Kidney epithelial cell (primary cell): ENCODE measurements at regions not wholly inside any gene's neighbourhood (a gene's known extent, or its start where the extent isn't known, plus 50 kb on each side); places are given as distances from the start of the nearest gene placed in this dataset.
"Not testable (repeated sequence)": the region's sequence is repeated elsewhere in the genome, so short reads cannot be mapped to it uniquely, and the experiment has no call there.

ENCODE experiments used
- DNase-seq: peaks from one replicate; pipeline ENCODE4 v3.0.0-alpha.2; 2010; ENCODE audit warnings: low read depth
- H3K27me3 ChIP-seq: 2 replicates; pipeline ENCODE4 v1.6.0; 2011; ENCODE audit warnings: low read length; ENCODE audit not compliant: control insufficient read depth, insufficient read depth
- H3K36me3 ChIP-seq: 2 replicates; pipeline ENCODE4 v1.5.1; 2011; ENCODE audit warnings: low read length; ENCODE audit not compliant: control insufficient read depth, insufficient read depth
- H3K4me3 ChIP-seq: 2 replicates; pipeline ENCODE4 v1.5.1; 2011; ENCODE audit warnings: low read depth, mild to moderate bottlenecking, control low read depth, low read length
- TF ChIP-seq, protein P1 (sequence below): IDR thresholded peaks from 2 replicates; pipeline ENCODE4 v1.5.1; 2011; ENCODE audit warnings: mild to moderate bottlenecking, moderate library complexity, low read length, control low read depth, inconsistent platforms; ENCODE audit not compliant: insufficient read depth, poor library complexity, severe bottlenecking

DNA sequence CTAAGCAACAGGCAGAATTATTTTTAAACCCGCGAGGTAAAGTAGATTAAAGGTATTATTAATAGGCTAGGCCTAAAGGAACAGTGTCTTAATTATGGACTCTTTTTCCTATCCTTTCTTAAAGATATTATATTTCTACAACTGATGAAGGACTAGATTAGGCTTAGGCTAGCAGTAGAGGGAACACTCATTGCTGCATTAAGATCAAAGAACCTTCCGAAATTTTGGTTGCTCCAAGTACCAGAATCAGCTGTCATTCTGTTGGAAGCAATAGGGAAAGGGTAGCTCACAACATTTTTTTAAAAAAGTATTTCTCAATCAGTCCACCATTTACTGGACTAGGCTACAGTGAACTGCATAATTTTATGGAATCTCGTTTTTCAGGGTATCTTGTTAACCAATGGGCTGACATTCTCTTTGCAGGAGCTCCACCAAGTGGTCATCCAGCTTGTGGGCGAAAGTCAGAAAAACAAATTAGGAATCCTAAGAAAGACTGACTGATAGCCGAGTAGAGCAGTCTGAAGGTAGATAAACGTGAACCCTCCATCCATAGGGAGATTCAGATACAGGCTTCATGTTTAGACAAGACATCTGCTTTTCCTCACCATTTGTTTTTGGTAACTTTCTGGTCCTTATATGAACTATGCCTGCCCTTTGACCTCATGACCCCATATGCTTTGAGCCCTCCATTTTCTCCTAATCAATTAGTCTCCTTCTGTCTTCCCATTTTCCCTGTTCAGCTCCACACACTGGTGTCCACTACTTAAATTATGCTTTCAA is 103.6 kb upstream of the CHD1 start:
- no peak overlapping the region for H3K4me3 ChIP-seq

DNA sequence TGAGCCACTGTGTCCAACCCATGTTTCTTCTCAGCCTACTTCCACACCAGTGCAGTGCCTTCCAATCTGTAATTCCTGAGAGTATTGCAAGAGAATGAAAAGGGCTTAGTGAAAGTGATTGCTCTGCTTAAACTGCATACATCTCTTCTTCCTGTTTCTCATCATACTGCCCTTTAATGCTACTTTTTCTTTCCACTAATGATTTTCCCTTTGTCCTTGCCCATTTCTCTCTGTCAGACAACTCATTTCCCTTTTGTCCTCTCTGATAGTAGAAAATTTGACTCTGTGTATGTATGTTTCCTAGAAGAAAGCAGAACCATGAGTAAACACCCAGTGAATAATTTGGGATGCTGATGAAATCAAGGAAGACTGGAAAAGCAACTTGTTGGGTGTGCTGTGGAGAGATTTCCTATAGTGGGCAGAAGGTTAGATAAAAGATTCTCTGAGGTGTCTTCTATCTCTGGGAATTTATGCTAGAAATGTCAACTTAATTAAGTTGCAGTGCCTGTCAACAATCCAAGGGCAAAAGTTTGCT is 102.2 kb upstream of the CHD1 start:
- Histone ChIP-seq H3K4me3 (no peak overlapping the region), H3K36me3 (no peaks in the 10 kb centered on the region), H3K27me3 (no peaks in the 10 kb centered on the region)
- no peak for DNase-seq
- TF ChIP-seq, protein P1, sequence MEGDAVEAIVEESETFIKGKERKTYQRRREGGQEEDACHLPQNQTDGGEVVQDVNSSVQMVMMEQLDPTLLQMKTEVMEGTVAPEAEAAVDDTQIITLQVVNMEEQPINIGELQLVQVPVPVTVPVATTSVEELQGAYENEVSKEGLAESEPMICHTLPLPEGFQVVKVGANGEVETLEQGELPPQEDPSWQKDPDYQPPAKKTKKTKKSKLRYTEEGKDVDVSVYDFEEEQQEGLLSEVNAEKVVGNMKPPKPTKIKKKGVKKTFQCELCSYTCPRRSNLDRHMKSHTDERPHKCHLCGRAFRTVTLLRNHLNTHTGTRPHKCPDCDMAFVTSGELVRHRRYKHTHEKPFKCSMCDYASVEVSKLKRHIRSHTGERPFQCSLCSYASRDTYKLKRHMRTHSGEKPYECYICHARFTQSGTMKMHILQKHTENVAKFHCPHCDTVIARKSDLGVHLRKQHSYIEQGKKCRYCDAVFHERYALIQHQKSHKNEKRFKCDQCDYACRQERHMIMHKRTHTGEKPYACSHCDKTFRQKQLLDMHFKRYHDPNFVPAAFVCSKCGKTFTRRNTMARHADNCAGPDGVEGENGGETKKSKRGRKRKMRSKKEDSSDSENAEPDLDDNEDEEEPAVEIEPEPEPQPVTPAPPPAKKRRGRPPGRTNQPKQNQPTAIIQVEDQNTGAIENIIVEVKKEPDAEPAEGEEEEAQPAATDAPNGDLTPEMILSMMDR = no peak

More for the DNA sequence above, 103.6 kb upstream of the CHD1 start:
- H3K27me3 ChIP-seq = no peaks in the 10 kb centered on the region
- H3K36me3 ChIP-seq = no peaks in the 10 kb centered on the region
- DNase-seq = peak; percentile 38
- TF ChIP-seq, protein P1 = peak; percentile 76

DNA sequence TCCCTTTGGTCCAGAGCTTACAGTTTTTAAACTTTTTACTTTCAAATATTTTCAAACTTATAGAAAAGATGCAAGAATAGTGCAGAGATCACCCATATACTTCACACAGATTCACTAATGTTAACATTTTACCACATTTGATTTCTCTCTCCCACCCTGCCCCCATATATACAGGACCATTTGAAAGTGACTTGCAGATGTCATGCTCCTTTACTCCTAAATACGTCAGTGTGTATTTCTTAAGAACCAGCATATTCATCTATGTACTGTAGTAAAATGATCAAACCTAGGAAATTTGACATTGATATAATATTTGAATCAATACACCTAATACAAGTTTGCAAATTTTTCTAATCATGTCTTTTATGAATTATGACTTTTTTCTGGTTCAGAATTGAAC is 100.4 kb upstream of the CHD1 start:
- Histone ChIP-seq H3K27me3 (no peaks in the 10 kb centered on the region), H3K4me3 (no peak overlapping the region), H3K36me3 (no peaks in the 10 kb centered on the region)
- TF ChIP-seq, protein P1 = no peak
- DNase-seq = no peak

DNA sequence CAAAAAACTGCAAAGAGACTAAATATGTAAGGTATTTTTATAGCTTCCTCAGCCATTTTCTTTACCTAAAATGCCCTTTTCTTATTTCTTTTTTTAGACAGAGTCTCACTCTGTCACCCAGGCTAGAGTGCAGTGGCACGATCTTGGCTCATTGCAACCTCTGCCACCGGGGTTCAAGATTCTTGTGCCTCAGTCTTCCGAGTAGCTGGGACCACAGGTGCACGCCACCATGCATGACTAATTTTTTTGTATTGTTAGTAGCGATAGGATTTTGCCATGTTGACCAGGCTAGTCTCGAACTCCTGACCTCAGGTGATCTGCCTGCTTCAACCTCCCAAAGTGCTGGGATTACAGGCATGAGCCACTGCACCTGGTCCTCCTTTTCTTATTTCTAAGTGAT is 99.4 kb upstream of the CHD1 start:
- not testable (repeated sequence) for H3K4me3 ChIP-seq, H3K36me3 ChIP-seq, DNase-seq, H3K27me3 ChIP-seq

DNA sequence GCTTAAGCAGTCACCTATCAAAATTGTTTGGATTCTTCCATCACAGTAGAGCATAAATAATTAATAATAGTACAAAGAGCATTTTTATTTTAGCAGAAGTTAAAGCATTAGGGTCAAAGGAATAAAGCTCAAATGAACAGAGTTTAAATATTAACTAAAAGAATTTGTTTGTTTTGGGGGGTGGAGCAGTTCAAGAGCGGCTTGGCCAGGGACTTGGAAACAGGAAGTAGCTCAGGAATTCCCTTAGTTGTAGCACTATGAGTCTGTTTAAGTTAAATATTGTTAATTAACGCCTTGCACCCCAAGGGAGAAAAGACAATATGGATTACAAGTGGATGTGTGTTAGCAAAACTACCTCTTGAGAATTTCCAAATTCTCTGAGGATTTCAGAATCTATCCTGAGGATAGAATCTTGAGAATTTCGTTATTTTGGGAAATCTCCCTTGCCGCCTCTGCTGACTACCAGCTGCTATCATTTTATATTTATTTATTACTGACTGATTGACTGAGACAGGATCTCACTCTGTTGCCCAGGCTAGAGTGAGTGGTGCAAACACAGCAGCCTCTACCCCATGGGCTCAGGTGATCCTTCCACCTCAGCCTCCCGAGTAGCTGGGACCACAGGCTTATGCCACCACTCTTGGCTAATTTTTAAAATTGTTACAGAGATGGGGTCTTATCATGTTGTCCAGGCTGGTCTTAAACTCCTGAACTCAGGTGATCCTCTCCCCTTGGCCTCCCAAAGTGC is 96.7 kb upstream of the CHD1 start:
- Histone ChIP-seq H3K4me3 (no peak overlapping the region), H3K27me3 (no peaks in the 10 kb centered on the region), H3K36me3 (no peaks in the 10 kb centered on the region)
- TF ChIP-seq, protein P1 = no peak
- DNase-seq = peak; percentile 39

DNA sequence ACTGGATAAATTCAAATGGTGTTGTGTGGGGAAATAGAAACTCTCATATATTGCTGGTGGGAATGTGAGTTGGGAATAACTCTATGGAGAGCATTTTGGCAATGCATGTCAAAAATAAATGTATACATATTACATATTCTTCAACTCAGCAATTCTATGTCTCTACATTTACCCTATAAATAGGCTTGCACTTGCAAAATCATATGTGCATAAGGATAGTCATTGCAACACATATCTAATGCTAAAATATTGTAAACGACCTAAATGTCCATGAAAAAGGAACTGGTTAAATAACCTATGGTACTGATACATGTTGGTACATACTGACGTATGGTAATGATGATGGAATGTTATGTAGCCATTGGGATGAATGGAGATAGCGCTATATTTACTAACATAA is 94.5 kb upstream of the CHD1 start:
- no peak overlapping the region for H3K4me3 ChIP-seq
- no peak for DNase-seq
- TF ChIP-seq, protein P1 = no peak
- no peaks in the 10 kb centered on the region for H3K27me3 ChIP-seq
- no peaks in the 10 kb centered on the region for H3K36me3 ChIP-seq
